22Rv1 (cell line): ENCODE measurements at regions not wholly inside any gene's neighbourhood (a gene's known extent, or its start where the extent isn't known, plus 50 kb on each side); places are given as distances from the start of the nearest gene placed in this dataset.

Experiments
- ZFX ChIP-seq: fragments of 450-650 bp; IDR thresholded peaks from 2 replicates; pipeline ENCODE4 v1.6.1; 2017; ENCODE audit warnings: antibody characterized with exemption, borderline replicate concordance
- TF ChIP-seq, protein P1 (sequence below): fragments of 450-650 bp; IDR thresholded peaks from 2 replicates; pipeline ENCODE4 v1.5.1; 2017; ENCODE audit warnings: mild to moderate bottlenecking

DNA sequence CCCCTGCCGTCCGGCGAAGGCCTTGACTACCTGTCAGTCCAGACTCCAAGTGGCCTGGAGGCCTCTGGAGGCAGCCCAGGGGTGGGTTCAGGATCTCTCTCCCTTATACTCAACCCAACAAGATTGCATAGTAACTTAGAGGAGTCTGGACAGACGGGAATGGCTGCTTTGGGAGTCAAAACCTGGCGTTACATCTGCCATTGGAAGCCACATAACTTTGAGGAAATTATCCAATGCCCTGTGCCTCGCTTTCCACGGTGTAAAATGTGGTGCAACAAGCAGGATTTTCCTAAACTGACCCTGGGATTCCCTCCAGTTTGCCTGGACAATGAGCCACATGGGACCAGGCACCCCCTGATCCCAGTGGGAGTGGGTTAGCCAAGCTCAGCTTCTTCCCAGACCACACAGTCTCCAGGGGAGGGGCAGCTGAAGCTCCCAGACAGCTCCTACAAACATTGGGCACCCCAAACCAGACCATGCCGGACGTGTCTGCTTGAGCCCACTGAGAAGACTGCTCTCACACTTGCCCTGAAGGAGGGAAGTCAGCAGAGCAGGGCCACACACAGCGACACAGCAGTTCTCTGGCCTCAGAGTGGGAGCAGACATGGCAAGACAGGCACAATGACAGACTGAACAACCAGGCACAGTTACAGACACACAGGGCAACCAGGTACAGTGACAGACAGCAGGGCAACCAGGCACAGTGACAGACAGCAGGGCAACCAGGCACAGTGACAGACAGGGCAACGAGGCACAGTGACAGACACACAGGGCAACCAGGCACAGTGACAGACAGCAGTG lies 65.6 kb upstream of the RAB6C start:
- TF ChIP-seq, protein P1, sequence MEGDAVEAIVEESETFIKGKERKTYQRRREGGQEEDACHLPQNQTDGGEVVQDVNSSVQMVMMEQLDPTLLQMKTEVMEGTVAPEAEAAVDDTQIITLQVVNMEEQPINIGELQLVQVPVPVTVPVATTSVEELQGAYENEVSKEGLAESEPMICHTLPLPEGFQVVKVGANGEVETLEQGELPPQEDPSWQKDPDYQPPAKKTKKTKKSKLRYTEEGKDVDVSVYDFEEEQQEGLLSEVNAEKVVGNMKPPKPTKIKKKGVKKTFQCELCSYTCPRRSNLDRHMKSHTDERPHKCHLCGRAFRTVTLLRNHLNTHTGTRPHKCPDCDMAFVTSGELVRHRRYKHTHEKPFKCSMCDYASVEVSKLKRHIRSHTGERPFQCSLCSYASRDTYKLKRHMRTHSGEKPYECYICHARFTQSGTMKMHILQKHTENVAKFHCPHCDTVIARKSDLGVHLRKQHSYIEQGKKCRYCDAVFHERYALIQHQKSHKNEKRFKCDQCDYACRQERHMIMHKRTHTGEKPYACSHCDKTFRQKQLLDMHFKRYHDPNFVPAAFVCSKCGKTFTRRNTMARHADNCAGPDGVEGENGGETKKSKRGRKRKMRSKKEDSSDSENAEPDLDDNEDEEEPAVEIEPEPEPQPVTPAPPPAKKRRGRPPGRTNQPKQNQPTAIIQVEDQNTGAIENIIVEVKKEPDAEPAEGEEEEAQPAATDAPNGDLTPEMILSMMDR = no peak
- no peak for TF ChIP-seq ZFX
